IPS-18c (cell line): ENCODE measurements at regions not wholly inside any gene's neighbourhood (a gene's known extent, or its start where the extent isn't known, plus 50 kb on each side); places are given as distances from the start of the nearest gene placed in this dataset.
"Not testable (repeated sequence)": the region's sequence is repeated elsewhere in the genome, so short reads cannot be mapped to it uniquely, and the experiment has no call there.

Experiments
- H3K4me3 ChIP-seq: 2 replicates; pipeline ENCODE4 v1.7.0; 2013; ENCODE audit warnings: low read depth, mild to moderate bottlenecking, low read length, moderate library complexity; ENCODE audit not compliant: insufficient read depth
- H3K9me3 ChIP-seq: one replicate; pipeline ENCODE4 v1.6.1; 2013; ENCODE audit warnings: mild to moderate bottlenecking, low read length, moderate library complexity; ENCODE audit not compliant: control insufficient read depth, insufficient read depth

GRCh38 chrX:121832446-121832845 lies 785.0 kb downstream of the GLUD2 start:
- H3K4me3 ChIP-seq: no peak overlapping the region
- H3K9me3 ChIP-seq: no peaks in the 10 kb centered on the region

DNA sequence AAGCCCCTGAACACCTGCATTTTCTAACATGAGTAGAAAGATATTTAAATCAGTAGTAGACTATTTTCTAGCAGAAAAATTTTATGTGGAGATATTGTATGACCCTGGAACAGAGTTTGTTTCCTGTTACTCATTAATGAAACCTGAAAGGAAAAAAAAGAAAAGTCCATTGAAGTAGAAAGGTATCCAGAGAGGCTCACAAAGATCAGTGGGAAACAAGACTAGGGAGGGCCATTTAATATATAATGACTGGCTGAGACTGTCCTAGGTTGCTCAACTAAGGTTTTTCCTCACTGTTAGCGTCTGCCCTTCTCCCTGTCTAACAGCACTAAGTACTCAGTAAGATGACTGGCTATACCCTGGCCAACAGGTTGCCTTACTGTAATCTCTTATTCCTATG lies 788.6 kb downstream of the GLUD2 start:
- Histone ChIP-seq H3K9me3 (no peaks in the 10 kb centered on the region), H3K4me3 (no peak overlapping the region)

- Histone ChIP-seq H3K9me3 (no peaks in the 10 kb centered on the region), H3K4me3 (no peak overlapping the region)
Measured at GRCh38 chrX:121851033-121851432, 803.6 kb downstream of the GLUD2 start.

- Histone ChIP-seq H3K4me3 (no peak overlapping the region), H3K9me3 (no peaks in the 10 kb centered on the region)
Measured at GRCh38 chrX:121853762-121854613, 806.6 kb downstream of the GLUD2 start.

DNA sequence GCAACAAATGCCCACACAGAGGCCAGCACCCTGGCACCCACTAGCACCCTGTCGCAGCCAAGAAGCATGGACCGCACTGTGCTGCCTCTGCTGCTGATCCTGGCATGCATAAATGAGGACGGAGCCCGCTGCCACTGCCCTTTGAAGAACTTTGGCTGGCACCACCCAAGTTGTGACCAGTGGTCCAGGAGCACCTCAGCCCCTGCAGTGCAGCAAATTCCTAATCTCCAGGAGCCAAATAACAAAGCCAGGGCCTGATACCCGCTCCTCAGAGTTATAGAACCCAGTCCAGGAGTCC lies 807.2 kb downstream of the GLUD2 start:
- Histone ChIP-seq H3K9me3 (peaks cover 3% of the 10 kb centered on the region), H3K4me3 (no peak overlapping the region)

GRCh38 chrX:121858867-121859647 lies 811.6 kb downstream of the GLUD2 start:
- Histone ChIP-seq H3K9me3 (peaks cover 3% of the 10 kb centered on the region), H3K4me3 (no peak overlapping the region)

DNA sequence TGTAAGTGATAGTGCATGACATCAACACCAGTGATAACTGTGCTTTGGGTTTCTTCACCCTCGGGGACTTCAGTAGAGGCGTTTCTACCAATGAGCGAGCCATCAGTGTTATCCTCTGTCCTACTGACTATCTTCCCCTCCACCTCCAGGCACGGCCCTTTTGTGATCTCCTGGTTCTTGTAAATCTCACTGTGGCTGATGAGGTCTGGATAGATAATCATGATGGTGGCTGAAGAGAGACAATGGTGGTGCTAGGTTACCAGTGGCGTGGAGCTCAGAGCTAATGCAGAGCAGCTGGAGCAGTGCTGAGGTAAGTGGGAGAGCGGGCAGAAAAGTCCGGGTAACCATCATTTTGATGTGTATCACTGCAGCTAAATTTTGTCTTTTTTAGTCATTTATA lies 816.6 kb downstream of the GLUD2 start:
- H3K9me3 ChIP-seq: peaks cover 3% of the 10 kb centered on the region
- no peak overlapping the region for H3K4me3 ChIP-seq

DNA sequence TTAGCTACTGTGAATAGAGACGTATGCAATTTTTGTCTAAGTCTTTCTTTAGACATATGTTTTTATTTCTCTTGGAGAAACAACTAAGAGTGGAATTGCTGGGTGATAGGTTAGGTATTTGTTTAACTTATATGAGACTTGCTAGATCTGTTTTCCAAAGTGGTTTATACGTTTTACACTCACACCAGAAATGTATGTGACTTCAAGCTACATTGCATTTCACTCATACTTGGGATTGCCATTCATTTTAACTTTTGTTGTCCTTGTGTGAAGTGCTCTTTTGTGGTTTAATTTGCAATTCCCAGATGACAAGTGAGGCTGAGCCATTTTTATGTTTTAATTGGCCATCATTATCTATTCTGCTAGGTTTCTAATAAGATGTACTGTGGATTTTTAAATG lies 817.2 kb downstream of the GLUD2 start:
- H3K4me3 ChIP-seq: no peak overlapping the region

DNA sequence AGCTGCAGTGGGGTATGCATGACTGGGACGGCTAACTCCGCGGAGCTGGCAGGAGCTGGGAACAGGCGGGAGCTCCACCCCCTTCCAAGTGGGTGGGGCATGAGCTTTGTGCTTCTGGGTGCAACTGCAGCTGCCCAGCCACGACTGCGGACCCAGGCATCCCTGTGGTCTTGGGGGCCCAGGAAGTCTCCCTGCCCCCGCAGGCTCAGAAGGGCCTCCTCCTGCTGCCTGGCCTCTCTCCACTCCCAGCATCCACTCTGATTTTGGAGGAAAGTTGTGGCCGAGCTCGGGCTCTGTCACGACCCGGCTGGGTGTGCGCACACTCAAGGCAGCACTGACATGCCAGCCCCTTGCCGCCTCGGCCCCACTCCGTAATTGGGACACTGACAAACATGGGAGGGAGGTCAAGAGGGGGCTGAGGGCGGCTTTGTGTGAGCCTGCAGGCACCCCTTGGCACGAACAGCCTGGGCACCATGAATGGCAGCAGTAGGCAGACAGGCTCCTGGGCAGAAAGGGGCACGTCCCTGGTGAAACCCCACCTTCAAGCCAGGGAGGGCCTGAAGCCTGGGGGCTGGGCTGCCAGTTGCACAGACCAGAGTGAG lies 822.6 kb downstream of the GLUD2 start:
- no peak overlapping the region for H3K4me3 ChIP-seq
- H3K9me3 ChIP-seq: no peaks in the 10 kb centered on the region

More for the DNA sequence above, 817.2 kb downstream of the GLUD2 start:
- no peaks in the 10 kb centered on the region for H3K9me3 ChIP-seq

GRCh38 chrX:121871122-121871521 lies 823.7 kb downstream of the GLUD2 start:
- H3K9me3 ChIP-seq: no peaks in the 10 kb centered on the region
- no peak overlapping the region for H3K4me3 ChIP-seq

DNA sequence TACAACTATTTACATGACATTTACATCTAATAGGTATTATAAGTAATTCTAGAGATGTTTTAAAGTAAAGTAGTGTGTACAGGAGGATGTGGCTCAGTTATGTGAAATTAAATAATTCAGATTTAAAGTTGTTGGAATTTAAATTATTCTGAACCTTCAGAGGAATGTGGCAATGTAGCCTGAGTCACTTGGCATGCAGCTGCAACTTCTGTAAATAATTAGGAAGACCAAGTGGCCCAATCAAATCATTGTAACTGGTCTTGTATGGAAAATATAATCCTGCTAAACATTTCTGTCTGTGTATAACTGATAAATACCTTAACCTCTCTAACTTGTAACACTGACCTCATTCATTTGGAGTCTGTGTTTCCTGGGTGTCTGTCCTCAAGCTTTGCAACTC lies 828.9 kb downstream of the GLUD2 start:
- Histone ChIP-seq H3K4me3 (no peak overlapping the region), H3K9me3 (no peaks in the 10 kb centered on the region)

- H3K4me3 ChIP-seq, H3K9me3 ChIP-seq: not testable (repeated sequence)
Measured at GRCh38 chrX:121877337-121877736, 829.9 kb downstream of the GLUD2 start.

- Histone ChIP-seq H3K9me3 (peaks cover 2% of the 10 kb centered on the region), H3K4me3 (no peak overlapping the region)
Measured at GRCh38 chrX:121886557-121886956, 839.1 kb downstream of the GLUD2 start.

DNA sequence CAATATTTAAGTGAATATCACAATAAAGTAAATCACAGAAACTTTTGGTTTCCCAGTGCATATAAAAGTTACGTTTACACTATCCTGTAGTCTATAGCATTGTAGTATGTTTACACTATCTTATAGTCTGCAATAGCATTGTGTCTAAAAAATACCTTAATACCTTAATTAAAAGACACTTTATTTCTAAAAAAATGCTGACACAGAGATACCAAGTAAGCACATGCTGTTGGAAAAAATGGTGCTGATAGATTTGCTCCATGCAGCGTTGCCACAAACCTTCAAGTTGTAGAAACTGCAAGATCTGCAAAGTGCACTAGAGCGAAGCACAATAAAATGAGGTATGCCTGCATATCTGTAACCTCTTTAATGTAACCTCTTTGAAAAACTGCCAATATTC lies 847.3 kb downstream of the GLUD2 start:
- H3K4me3 ChIP-seq: no peak overlapping the region
- H3K9me3 ChIP-seq: peaks cover 4% of the 10 kb centered on the region

DNA sequence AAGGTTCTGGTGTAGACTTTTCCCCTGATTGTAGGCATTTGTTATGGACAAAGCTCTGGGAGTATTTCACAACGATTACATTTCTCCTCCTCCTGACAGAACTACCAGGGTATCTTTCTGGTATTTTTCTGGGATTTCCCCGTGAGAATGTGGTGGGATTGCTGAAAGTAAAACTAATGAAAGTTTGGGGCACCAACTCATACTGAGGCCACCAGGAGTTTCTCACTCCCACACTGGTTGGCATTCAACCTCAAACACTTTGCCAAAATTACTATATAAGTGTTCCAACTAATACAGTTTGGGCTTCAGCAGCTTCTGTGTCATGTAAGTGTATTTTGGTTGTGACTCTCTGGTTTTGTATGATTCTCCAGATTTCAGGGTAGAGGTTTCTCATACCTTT lies 855.1 kb downstream of the GLUD2 start:
- Histone ChIP-seq H3K9me3 (peaks cover 6% of the 10 kb centered on the region), H3K4me3 (no peak overlapping the region)

DNA sequence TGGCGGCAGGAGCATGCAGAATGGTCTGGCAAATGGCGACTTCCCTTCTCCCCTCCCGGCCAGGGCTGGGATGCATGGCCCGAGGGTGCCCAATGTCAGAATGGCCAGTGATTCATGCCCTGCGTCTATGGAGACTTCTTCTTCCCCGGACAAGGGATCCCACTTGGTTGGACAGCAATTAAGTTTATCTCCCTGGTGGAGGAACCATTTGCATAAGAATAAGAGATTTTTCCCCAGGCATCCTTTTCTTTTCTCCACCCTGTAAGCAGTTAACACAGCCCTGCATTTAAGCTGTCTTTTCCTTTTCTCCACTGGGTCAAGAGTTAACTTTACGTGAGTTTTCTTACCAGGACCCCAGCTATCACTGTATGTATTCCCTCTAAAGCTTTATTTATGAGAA lies 856.6 kb downstream of the GLUD2 start:
- peaks cover 6% of the 10 kb centered on the region for H3K9me3 ChIP-seq
- no peak overlapping the region for H3K4me3 ChIP-seq

- Histone ChIP-seq H3K4me3 (no peak overlapping the region), H3K9me3 (peaks cover 5% of the 10 kb centered on the region)
Measured at GRCh38 chrX:121921258-121921657, 873.8 kb downstream of the GLUD2 start.

DNA sequence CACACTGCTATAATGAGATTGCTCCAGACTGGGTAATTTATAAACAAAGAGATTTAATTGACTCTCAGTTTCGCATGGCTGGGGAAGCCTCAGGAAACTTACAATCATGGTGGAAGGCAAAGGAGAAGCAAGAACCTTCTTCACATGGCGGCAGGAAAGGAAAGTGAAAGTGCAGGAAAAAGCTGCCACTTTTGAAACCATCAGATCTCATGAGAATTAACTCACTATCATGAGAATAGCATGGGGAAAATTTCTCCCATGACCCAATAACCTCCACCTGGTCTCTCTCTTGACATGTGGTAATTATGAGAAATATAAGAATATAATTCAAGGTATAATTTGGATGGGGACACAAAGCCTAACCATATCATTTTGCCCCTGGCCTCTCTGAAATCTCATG lies 884.2 kb downstream of the GLUD2 start:
- Histone ChIP-seq H3K4me3 (no peak overlapping the region), H3K9me3 (peaks cover 8% of the 10 kb centered on the region)
